Stimulated activated CD8-positive, alpha-beta memory T cell treated with anti-CD3 and anti-CD28 coated beads, Interleukin-7, amount 100 ng/mL, for 48 hours (primary cell): ENCODE measurements at regions not wholly inside any gene's neighbourhood (a gene's known extent, or its start where the extent isn't known, plus 50 kb on each side); places are given as distances from the start of the nearest gene placed in this dataset.
"Not testable (repeated sequence)": the region's sequence is repeated elsewhere in the genome, so short reads cannot be mapped to it uniquely, and the experiment has no call there.

ENCODE experiments used
- DNase-seq, 2 donors: peaks; one replicate each; pipeline ENCODE4 v3.0.0-alpha.2; 2020; ENCODE audit warnings: low read depth in 1 of 2; ENCODE audit errors: extremely low read depth in 1 of 2

GRCh38 chr13:83731113-83731512, 151.2 kb downstream of the SLITRK1 start:
- DNase-seq = no peak

DNA sequence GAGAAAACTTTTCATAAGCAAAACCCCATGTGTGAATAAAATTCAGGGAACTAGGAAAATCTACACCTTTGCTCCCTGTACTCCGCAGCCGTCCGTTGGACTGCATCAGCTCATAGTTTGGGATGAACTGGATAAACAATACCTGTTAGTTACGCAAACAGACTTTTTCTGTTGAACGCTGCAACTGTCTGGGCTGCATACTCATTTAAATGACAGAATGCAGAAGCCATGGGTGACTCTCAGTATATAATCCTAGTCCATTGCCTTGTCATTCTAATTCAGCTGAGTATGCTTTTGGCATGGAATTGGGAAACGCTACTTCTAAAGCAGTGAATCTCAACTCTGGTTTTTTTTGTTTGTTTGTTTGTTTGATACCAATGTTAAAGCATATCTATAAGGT, 151.6 kb downstream of the SLITRK1 start:
- no peak for DNase-seq

- no peak for DNase-seq
Measured at GRCh38 chr13:83722443-83722842, 159.8 kb downstream of the SLITRK1 start.

- no peak for DNase-seq
Measured at GRCh38 chr13:83716121-83716520, 166.2 kb downstream of the SLITRK1 start.

DNA sequence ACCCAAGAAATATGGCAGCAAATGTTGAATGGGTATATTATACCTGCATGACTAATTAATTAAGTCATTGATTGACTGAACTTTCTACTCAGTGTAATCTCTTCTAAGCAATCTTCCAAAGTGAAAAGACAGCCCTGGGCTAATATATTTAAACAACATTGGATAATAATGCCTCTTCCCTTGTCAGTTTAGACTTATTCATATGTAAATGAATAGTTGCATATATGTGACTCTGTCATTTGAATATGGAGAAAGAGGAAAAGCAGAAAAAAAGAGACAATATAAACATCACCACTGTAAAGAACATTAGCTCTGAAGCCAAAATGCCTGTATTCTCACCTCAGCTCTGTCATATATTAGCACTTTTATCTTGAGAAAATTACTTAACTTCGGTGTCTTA, 168.0 kb downstream of the SLITRK1 start:
- no peak for DNase-seq

GRCh38 chr13:83710133-83710515, 172.2 kb downstream of the SLITRK1 start:
- DNase-seq = no peak

GRCh38 chr13:83709426-83710132, 172.7 kb downstream of the SLITRK1 start:
- DNase-seq = no peak

DNA sequence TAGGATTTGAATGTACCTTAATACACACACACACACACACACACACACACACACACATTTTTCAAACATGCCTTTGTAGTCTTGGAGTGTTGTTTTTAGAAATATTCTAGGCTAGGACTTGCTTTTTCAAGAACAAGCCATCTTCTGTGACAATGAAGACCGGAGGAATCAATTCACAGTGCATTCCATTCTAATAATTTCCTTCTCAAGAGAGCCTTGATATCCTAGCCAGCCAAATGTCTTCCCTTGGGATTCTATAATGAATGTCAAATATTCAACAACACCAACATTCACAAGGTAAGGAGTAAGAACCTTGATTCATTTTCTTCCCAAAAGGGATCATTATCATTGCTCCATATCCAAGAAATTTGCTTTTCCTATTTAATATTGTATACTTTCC, 180.3 kb downstream of the SLITRK1 start:
- DNase-seq = no peak

DNA sequence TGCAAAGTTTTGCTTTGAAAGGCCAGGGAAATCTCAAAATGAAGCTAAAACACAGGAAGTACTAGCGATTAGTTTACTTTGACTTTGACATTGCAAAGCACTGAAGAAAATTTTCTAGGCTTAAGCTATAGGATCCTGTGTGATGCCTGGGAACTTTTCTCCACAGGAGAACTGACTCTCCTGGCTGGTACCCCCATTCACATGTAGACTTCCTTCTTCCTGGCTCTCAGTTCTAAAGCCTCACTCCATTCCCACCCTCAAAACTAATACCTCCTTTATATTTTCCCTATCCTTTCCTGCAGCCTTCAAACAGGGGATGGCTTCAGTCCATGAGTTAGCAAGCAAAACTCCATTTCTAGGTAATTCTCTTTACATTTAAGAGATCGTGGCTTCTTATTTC, 189.5 kb downstream of the SLITRK1 start:
- no peak for DNase-seq

- DNase-seq = no peak
Measured at GRCh38 chr13:83691966-83692365, 190.3 kb downstream of the SLITRK1 start.

- no peak for DNase-seq
Measured at GRCh38 chr13:83681547-83681946, 200.7 kb downstream of the SLITRK1 start.

GRCh38 chr13:83677985-83678384, 204.3 kb downstream of the SLITRK1 start:
- DNase-seq = no peak

DNA sequence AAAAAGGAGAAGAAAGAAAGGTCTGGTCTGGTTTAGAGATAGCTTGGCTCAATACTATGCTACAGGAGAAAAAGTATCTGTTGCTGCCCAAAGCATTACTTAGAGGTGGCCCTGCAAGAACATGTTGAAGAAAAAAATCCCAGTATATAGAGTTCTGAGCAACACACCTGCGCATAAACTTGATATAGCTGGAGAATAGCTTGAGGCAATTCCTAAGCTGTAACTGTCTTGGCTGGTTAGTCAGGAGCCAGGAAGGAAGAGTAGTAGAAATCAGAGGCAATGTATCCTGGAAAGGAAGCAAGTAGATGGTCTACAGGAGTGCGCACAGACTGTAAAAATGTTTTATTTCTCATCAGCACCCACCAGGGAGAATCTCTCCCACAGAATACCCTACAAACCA, 209.7 kb downstream of the SLITRK1 start:
- no peak for DNase-seq

- no peak for DNase-seq
Measured at GRCh38 chr13:83667606-83668005, 214.7 kb downstream of the SLITRK1 start.

DNA sequence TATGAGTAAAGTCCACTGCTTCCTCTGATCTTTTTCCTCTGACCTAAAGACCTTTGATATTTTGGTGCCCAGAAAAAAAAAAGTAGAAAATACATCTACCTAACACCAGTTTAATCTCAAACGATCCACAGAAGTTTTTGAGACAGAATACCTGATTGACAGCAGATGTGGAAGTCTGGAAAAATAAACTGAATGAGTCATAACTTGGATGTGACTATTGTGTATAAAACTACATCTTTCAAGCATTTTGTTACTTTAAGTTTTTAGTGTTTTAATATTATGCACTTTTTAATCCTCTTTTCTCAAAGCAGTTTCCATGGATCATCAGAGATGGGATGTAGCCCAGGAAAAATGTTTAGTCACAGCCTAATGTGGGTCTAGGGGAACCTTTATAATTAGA, 216.1 kb downstream of the SLITRK1 start:
- DNase-seq = no peak

- DNase-seq = no peak
Measured at GRCh38 chr13:83657281-83657680, 225.0 kb downstream of the SLITRK1 start.

GRCh38 chr13:83642617-83643016, 239.7 kb downstream of the SLITRK1 start:
- DNase-seq = not testable (repeated sequence)

GRCh38 chr13:83634601-83635000, 247.7 kb downstream of the SLITRK1 start:
- no peak for DNase-seq

DNA sequence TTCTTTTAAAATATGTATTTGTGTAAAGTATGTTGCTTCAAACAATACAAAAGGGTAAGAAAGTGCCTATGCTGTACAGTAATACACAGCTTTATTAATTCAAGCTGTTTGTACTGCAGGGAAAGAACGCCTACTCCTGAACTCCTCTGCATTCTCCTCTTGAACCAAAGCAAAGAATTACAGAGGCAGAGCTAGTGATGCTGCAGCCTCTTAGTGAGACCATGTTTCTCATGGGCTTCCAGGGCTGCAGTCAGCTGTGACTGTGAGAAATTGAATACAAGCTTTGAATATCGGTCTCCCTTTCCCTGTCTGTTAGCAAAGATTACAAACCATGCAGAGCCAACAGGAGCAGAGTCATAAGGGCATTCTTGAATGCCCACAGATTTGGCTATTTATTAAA, 248.5 kb downstream of the SLITRK1 start:
- DNase-seq = no peak

DNA sequence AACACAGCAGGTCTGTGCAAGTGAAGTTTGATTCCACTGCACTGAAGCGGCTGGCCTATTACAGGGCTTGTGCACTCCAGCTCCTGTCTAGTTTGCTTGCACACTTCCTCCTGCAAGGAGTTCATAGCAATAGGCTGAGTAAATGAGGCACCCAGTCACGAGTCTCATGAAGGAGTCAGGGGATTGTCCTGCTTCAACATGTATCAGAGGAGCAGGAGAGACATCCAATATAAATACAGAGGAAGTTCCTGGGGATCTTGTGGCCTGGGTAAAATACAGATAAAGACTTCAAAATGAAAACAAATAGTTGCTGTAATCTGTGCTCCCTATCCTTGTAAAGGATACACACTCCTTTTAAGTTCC, 259.9 kb downstream of the SLITRK1 start:
- no peak for DNase-seq

- no peak for DNase-seq
Measured at GRCh38 chr13:83621765-83622421, 260.4 kb downstream of the SLITRK1 start.

DNA sequence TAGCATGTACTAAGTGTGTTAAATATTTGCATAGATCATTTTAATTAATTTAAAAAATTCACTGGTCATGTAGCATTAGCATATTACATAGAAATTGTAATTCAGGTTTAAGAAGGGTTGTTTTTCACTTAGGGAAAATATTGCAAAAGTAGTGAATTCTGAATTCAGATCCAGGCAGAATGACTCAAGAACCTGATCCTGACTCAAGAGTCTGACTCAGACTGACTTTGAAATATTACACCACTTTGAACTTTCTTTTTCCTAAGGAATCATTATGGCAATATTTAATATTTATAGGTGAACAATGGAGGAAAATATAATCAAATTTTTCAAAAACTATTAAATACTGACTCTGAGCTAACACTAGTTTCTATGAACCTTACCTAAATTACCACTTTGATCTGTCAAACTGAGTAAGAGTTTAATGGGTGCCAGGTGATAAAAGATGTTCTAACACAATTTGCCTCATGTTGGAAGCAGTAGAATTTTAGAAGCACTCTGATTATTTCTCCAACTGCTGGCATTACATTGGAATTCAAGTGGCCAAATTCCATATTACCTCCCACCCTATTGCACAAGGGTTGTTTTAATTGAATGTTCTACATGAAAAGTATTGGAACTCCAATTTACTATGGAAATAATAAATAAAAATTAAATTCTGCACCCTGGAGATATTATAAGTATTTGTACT, 261.6 kb downstream of the SLITRK1 start:
- no peak for DNase-seq
